ENCODE measurements at regions not wholly inside any gene's neighbourhood (a gene's known extent, or its start where the extent isn't known, plus 50 kb on each side); places are given as distances from the start of the nearest gene placed in this dataset.

DNA sequence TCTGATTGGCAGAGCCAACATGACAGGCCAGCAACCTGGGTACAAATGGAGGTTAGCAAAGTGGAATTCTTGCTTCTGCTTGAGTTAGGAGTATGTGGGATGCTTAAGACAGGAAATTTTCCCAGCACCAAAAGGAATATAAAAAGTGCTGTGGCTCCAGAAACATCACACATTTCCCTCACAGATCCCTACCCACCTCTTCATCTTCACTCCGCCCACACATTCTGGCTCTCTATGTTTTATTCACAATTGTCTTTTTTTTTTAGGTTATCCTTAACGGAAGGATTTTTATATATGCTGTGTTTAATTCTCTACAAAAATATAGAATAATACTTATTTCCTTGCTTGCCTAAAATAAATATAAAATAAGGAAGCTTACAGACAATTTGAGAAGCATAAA is 563.3 kb upstream of the HS3ST5 start:
- DNase-seq: no peak
- Mint-ChIP-seq H3K27me3 (ENCODE audit: low read depth in 3 of 3) (no peaks in the 10 kb centered on the region), H3K27ac (no peak overlapping the region), H3K4me3 (no peak overlapping the region), H3K4me1 (no peaks in the 10 kb centered on the region), H3K36me3 (no peaks in the 10 kb centered on the region), H3K9me3 (peaks cover 0 to 10% (median 4%) of the 10 kb centered on the region in 7 donors)
- Histone ChIP-seq H4K20me1 (ENCODE audit: insufficient read depth, low read length) (no peaks in the 10 kb centered on the region), H3K79me2 (ENCODE audit: insufficient read depth, low read length) (no peaks in the 10 kb centered on the region), H3K27me3 (ENCODE audit: control insufficient read depth in 2 of 2, insufficient read depth in 2 of 2, low read length in 2 of 2) (no peaks in the 10 kb centered on the region), H3K36me3 (replicated peaks in 1 of 2; ENCODE audit: control insufficient read depth in 1 of 2, insufficient read depth in 2 of 2, low read length in 2 of 2) (no peaks in the 10 kb centered on the region), H3K27ac (ENCODE audit: low read depth in 1 of 2, low read length in 2 of 2) (no peak overlapping the region), H3K4me3 (replicated peaks in 1 of 3; ENCODE audit: low read depth in 2 of 3, low read length in 3 of 3) (no peak overlapping the region), H3K4me1 (ENCODE audit: control insufficient read depth in 1 of 2, insufficient read depth in 2 of 2, low read length in 2 of 2) (no peaks in the 10 kb centered on the region), H3K4me2 (replicated peaks; ENCODE audit: extremely low read depth, low read length, poor library complexity, severe bottlenecking) (no peak overlapping the region), H3K9me3 (replicated peaks in 1 of 2; ENCODE audit: control insufficient read depth in 1 of 2, insufficient read depth in 1 of 2, low read length in 2 of 2) (peaks cover 4 to 5% of the 10 kb centered on the region in 2 donors), H3K9ac (ENCODE audit: insufficient read depth, low read length, poor library complexity, severe bottlenecking) (no peak overlapping the region), H2AFZ (ENCODE audit: insufficient read depth, low read depth, low read length, poor library complexity, severe bottlenecking) (no peak overlapping the region)
- TF ChIP-seq, protein P1, sequence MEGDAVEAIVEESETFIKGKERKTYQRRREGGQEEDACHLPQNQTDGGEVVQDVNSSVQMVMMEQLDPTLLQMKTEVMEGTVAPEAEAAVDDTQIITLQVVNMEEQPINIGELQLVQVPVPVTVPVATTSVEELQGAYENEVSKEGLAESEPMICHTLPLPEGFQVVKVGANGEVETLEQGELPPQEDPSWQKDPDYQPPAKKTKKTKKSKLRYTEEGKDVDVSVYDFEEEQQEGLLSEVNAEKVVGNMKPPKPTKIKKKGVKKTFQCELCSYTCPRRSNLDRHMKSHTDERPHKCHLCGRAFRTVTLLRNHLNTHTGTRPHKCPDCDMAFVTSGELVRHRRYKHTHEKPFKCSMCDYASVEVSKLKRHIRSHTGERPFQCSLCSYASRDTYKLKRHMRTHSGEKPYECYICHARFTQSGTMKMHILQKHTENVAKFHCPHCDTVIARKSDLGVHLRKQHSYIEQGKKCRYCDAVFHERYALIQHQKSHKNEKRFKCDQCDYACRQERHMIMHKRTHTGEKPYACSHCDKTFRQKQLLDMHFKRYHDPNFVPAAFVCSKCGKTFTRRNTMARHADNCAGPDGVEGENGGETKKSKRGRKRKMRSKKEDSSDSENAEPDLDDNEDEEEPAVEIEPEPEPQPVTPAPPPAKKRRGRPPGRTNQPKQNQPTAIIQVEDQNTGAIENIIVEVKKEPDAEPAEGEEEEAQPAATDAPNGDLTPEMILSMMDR (IDR thresholded peaks at IDR 0.05): no peak
- intact Hi-C loops (cut with micrococcal nuclease): no loop called here
- WGBS (ENCODE audit: insufficient coverage): no CpG with 5 or more reads among the region's 2 CpGs

DNA sequence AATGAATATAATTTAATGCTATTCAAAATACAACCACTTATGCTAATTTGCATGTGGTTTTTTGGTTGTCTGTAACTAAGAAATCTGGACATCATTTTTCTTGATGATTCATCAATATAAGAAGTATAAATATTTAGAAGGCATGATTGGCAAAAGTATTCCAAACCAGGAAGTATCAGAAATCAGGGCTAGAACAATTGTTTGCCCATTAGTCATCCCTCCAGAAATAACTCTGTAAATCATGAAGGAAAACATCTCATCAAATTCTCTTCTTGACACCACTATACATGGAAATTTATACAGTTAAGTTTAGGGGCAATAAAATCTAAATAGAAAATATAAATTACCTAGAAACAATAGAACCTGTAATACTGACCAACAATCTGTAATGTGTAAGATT is 554.7 kb upstream of the HS3ST5 start:
- Histone ChIP-seq H3K9me3 (replicated peaks in 1 of 2; ENCODE audit: control insufficient read depth in 1 of 2, insufficient read depth in 1 of 2, low read length in 2 of 2) (peaks cover 3 to 10% of the 10 kb centered on the region in 2 donors), H3K4me2 (replicated peaks; ENCODE audit: extremely low read depth, low read length, poor library complexity, severe bottlenecking) (no peak overlapping the region), H3K9ac (ENCODE audit: insufficient read depth, low read length, poor library complexity, severe bottlenecking) (no peak overlapping the region), H3K4me1 (ENCODE audit: control insufficient read depth in 1 of 2, insufficient read depth in 2 of 2, low read length in 2 of 2) (no peaks in the 10 kb centered on the region), H3K27me3 (ENCODE audit: control insufficient read depth in 2 of 2, insufficient read depth in 2 of 2, low read length in 2 of 2) (no peaks in the 10 kb centered on the region), H3K79me2 (ENCODE audit: insufficient read depth, low read length) (no peaks in the 10 kb centered on the region), H3K4me3 (replicated peaks in 1 of 3; ENCODE audit: low read depth in 2 of 3, low read length in 3 of 3) (no peak overlapping the region), H3K36me3 (replicated peaks in 1 of 2; ENCODE audit: control insufficient read depth in 1 of 2, insufficient read depth in 2 of 2, low read length in 2 of 2) (no peaks in the 10 kb centered on the region), H2AFZ (ENCODE audit: insufficient read depth, low read depth, low read length, poor library complexity, severe bottlenecking) (no peak overlapping the region), H4K20me1 (ENCODE audit: insufficient read depth, low read length) (no peaks in the 10 kb centered on the region), H3K27ac (ENCODE audit: low read depth in 1 of 2, low read length in 2 of 2) (no peak overlapping the region)
- Mint-ChIP-seq H3K4me1 (no peaks in the 10 kb centered on the region), H3K27ac (no peak overlapping the region), H3K27me3 (ENCODE audit: low read depth in 3 of 3) (no peaks in the 10 kb centered on the region), H3K4me3 (no peak overlapping the region), H3K9me3 (peaks cover 0 to 8% (median 4%) of the 10 kb centered on the region in 7 donors), H3K36me3 (no peaks in the 10 kb centered on the region)
- intact Hi-C loops (cut with micrococcal nuclease): no loop called here
- no peak for DNase-seq
- TF ChIP-seq, protein P1 (IDR thresholded peaks at IDR 0.05): no peak
